ENCODE measurements at regions not wholly inside any gene's neighbourhood (a gene's known extent, or its start where the extent isn't known, plus 50 kb on each side); places are given as distances from the start of the nearest gene placed in this dataset.

DNA sequence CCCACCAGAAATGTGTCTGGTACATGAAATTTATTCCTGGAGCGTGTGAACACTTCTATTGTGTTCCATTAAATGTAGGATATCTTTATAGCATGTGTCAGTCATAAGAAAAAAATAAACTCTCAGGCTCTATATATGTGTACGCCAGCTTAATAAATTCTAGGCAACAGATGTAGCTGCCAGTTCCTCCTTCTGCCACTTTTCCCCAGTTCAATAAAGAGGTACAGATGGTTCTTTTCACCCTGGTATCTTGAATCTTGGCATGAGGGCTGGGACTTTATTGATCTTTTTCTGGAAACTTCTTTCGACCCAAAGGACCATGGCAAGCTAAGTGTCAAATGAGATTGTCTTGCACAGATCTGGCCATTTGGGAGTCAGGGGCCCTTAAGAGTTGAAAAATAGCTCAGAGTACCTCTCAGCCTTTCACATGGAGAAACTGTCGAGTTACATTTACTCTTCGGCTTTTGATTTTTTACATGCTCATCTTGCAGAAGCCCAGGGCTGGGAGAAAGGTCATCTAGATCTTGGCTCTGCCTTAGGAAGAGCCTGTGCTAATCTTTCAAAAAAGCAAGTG, 240.9 kb downstream of the DOK5 start:
- TF ChIP-seq, protein P1, sequence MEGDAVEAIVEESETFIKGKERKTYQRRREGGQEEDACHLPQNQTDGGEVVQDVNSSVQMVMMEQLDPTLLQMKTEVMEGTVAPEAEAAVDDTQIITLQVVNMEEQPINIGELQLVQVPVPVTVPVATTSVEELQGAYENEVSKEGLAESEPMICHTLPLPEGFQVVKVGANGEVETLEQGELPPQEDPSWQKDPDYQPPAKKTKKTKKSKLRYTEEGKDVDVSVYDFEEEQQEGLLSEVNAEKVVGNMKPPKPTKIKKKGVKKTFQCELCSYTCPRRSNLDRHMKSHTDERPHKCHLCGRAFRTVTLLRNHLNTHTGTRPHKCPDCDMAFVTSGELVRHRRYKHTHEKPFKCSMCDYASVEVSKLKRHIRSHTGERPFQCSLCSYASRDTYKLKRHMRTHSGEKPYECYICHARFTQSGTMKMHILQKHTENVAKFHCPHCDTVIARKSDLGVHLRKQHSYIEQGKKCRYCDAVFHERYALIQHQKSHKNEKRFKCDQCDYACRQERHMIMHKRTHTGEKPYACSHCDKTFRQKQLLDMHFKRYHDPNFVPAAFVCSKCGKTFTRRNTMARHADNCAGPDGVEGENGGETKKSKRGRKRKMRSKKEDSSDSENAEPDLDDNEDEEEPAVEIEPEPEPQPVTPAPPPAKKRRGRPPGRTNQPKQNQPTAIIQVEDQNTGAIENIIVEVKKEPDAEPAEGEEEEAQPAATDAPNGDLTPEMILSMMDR (IDR thresholded peaks at IDR 0.05) = no peak
- no peak for TF ChIP-seq POLR2A (IDR thresholded peaks at IDR 0.05)
- no peak for TF ChIP-seq POLR2AphosphoS5 (IDR thresholded peaks at IDR 0.05)
- no peak for TF ChIP-seq EP300 (IDR thresholded peaks at IDR 0.05)
